ENCODE measurements at regions not wholly inside any gene's neighbourhood (a gene's known extent, or its start where the extent isn't known, plus 50 kb on each side); places are given as distances from the start of the nearest gene placed in this dataset.

- no peak for DNase-seq (ENCODE audit: low read depth)
- in situ Hi-C loops (cut with HindIII; ENCODE audit: low sequenced_read_pairs): no loop called here
- TF ChIP-seq CTCF (IDR thresholded peaks at IDR 0.05; ENCODE audit: low read depth, low read length, missing control alignments): no peak
- H3K4me3 ChIP-seq (ENCODE audit: low read depth, low read length): no peak overlapping the region
Measured at GRCh38 chr19:29418201-29418600, 107.6 kb upstream of the VSTM2B start.

- no peak for DNase-seq (ENCODE audit: low read depth)
- H3K4me3 ChIP-seq (ENCODE audit: low read depth, low read length): no peak overlapping the region
- no peak for TF ChIP-seq CTCF (IDR thresholded peaks at IDR 0.05; ENCODE audit: low read depth, low read length, missing control alignments)
- in situ Hi-C loops (cut with HindIII; ENCODE audit: low sequenced_read_pairs): no loop called here
Measured at GRCh38 chr19:29420065-29420464, 105.7 kb upstream of the VSTM2B start.

GRCh38 chr19:29420482-29421195, 105.2 kb upstream of the VSTM2B start:
- H3K4me3 ChIP-seq (ENCODE audit: low read depth, low read length): no peak overlapping the region
- no peak for DNase-seq (ENCODE audit: low read depth)
- in situ Hi-C loops (cut with HindIII; ENCODE audit: low sequenced_read_pairs): no loop called here
- no peak for TF ChIP-seq CTCF (IDR thresholded peaks at IDR 0.05; ENCODE audit: low read depth, low read length, missing control alignments)

- no peak for DNase-seq (ENCODE audit: low read depth)
- in situ Hi-C loops (cut with HindIII; ENCODE audit: low sequenced_read_pairs): no loop called here
- no peak for TF ChIP-seq CTCF (IDR thresholded peaks at IDR 0.05; ENCODE audit: low read depth, low read length, missing control alignments)
- H3K4me3 ChIP-seq (ENCODE audit: low read depth, low read length): no peak overlapping the region
Measured at GRCh38 chr19:29421196-29421545, 104.6 kb upstream of the VSTM2B start.

- H3K4me3 ChIP-seq (ENCODE audit: low read depth, low read length): no peak overlapping the region
- DNase-seq (ENCODE audit: low read depth): no peak
- in situ Hi-C loops (cut with HindIII; ENCODE audit: low sequenced_read_pairs): no loop called here
- no peak for TF ChIP-seq CTCF (IDR thresholded peaks at IDR 0.05; ENCODE audit: low read depth, low read length, missing control alignments)
Measured at GRCh38 chr19:29422047-29422446, 103.7 kb upstream of the VSTM2B start.

GRCh38 chr19:29422486-29423085, 103.2 kb upstream of the VSTM2B start:
- in situ Hi-C loops (cut with HindIII; ENCODE audit: low sequenced_read_pairs): no loop called here
- no peak overlapping the region for H3K4me3 ChIP-seq (ENCODE audit: low read depth, low read length)
- DNase-seq (ENCODE audit: low read depth): no peak
- no peak for TF ChIP-seq CTCF (IDR thresholded peaks at IDR 0.05; ENCODE audit: low read depth, low read length, missing control alignments)

Measured in astrocyte of the cerebellum (primary cell).